GM19025 (cell line): ENCODE measurements at regions not wholly inside any gene's neighbourhood (a gene's known extent, or its start where the extent isn't known, plus 50 kb on each side); places are given as distances from the start of the nearest gene placed in this dataset.
"Not testable (repeated sequence)": the region's sequence is repeated elsewhere in the genome, so short reads cannot be mapped to it uniquely, and the experiment has no call there.

Experiments
- ATAC-seq: cut with Tn5 transposase; IDR thresholded peaks from one replicate; pipeline ENCODE4 v1.9.1; 2021; ENCODE audit warnings: mild to moderate bottlenecking, low read depth, moderate library complexity; ENCODE audit not compliant: unreplicated experiment

GRCh38 chr1:194078765-194079164 is 892.4 kb upstream of the B3GALT2 start:
- ATAC-seq = no peak

DNA sequence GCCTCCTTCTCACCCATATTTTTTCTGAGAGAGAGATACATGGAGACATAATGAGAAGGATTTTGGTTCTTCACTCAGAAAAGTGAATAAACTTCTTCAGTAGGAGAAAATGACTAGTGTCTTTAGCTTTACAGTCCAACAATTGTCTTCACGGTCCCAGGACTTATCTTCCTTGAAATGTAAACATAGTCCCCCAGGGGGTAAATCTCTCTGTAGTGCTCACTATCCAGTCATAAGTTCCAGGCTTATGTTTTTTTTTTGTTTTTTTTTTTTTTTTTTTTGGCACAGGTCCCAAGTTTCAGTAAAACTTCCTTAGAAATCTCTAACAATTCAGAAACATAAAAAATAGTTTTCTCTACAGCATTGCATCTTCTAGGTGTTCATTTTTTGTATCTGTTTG is 890.2 kb upstream of the B3GALT2 start:
- no peak for ATAC-seq

GRCh38 chr1:194073833-194074232 is 887.4 kb upstream of the B3GALT2 start:
- no peak for ATAC-seq

DNA sequence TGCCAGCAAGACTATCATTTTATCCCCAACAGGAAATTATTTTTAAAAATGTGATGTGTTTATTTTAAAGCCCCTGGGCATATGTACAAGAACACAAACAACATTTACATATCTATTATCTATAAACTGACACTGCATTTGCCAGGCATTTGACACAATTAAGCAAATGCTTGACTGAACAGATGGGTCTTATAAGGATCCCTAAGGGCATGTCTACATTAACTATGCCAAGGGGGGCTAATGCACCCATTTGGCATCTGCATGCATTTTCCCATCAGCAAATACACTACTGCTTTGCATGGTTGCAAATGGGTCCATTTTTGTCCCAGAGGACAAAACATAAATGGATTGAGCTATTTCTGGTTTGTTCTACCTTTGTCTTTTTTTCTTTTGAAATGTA is 884.8 kb upstream of the B3GALT2 start:
- no peak for ATAC-seq

DNA sequence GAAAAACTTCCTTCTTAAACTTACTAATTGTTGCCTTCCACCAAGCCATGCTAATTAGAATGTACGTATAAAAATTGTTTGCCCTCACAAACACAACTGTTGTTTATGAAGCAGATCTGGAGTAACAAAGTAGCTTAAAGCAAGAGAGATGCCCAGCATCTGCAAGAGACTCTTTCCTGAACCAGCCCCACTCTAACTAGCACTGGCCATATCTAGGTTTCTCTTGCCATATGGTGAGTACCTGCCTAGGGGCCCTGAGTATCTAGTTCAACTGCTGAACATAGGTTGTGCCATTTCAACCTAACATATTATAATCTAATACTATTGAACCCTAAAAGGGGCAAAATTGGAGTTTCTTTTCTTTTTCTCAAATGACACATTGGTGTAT is 883.4 kb upstream of the B3GALT2 start:
- no peak for ATAC-seq

- ATAC-seq = no peak
These were observed 882.9 kb upstream of the B3GALT2 start for GRCh38 chr1:194069168-194069830.

GRCh38 chr1:194068446-194069167 is 882.2 kb upstream of the B3GALT2 start:
- ATAC-seq = no peak

GRCh38 chr1:194067772-194068171 is 881.4 kb upstream of the B3GALT2 start:
- ATAC-seq = no peak

DNA sequence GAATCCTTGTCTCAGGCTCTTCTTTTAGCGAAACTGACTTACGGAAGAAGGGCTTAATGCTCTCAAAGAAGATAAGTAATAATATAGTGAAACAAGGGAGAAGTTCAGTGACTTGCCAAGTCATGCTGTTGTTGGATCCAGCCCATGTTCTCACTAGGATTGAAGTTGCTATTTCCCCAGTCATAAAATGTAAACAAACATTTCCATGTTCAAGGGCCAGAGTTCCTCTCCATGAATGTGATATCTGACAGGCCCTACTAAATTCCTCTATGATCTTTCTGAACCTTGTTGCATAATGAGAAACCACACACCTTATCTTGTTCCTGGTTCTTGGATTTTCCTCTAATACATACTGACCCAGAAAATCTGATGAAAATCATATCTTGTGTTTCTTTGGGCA is 876.5 kb upstream of the B3GALT2 start:
- ATAC-seq = no peak

- no peak for ATAC-seq
These were observed 876.1 kb upstream of the B3GALT2 start for GRCh38 chr1:194062526-194062925.

DNA sequence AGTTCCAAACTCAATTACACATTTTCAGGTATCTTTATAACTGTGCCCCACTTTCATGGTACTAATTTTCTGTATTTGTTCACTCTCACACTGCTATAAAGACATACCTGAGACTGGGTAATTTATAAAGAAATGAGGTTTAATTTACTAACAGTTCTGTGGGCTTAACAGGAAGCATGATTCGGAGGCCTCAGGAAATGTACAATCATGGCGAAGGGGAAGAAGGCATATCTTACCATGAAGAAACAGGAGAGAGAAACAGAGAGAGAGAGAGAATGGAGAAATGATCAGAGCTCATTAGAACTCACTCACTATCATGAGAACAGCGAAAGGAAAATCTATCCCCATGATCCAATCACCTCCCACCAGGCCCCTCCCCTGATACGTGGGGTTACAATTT is 874.1 kb upstream of the B3GALT2 start:
- ATAC-seq = no peak

DNA sequence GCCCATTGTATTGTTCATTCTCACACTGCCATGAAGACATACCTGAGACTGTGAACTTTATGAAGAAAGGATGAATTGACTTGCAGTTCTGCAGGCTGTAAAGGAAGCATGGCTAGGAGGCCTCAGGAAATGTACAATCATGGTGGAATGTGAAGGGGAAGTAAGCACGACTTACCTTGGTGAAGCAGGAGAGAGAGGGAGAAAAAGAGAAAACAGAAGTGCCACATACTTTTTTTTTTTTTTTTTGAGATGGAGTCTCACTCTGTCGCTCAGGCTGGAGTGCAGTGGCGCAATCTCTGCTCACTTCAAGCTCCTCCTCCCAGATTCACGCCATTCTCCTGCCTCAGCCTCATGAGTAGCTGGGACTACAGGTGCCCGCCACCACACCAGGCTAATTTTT is 871.9 kb upstream of the B3GALT2 start:
- ATAC-seq = not testable (repeated sequence)

- no peak for ATAC-seq
These were observed 869.8 kb upstream of the B3GALT2 start for GRCh38 chr1:194056169-194056568.

GRCh38 chr1:194055536-194055935 is 869.1 kb upstream of the B3GALT2 start:
- ATAC-seq = no peak

DNA sequence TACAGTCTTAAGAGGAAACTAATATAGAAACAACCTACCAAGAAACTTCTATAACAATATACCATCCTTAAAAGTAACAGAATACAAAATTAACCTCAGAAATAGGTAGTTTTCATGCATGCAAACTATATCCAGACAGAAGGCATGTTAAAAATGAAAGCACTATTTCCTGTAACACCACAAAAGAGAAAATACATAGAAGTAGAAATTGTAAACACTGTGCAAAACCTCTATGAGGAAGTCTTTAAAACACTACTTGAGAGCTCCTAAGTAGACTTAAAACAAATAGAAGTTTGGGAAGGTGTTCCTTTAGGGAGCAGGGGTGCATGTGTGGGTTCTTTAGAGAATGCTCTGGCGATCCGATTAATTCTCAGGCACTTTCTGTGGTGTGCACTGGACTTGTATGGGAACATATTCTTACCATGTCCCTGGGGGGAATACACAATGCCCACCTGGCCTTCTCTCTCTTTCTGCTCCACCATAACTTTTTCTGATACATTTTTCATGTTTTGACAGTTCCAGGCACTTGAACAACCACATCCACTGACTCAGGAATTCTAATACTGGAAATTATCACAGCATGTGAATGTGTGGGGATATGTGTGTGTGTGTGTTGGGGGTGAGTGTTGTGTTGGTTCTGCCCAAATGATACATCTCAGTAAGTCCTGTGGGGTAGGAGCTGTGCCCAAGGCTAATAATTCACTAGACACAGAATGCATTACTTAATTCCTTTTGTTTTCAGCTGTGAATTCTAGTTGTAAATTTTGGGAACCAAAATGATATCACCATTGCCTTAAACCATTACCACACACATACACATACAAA is 866.3 kb upstream of the B3GALT2 start:
- no peak for ATAC-seq

DNA sequence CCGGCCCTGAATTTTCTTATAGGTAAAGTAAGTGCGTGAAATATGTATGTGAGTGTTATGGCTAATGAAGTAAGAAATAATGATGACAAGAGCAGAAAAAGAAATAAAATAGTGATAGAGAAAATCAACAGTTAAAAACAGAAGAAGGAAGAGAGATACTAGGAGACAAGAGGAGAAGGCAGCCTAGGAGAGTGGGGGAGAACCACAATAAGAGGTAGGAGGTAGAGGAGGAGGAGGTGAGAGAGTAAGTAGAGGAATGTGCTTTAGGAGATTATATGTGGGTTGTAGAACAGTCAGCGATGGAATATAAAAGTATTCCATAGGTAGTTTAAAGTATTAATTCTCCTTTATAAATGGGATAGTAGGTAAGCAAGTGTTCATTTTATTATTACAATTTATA is 861.5 kb upstream of the B3GALT2 start:
- no peak for ATAC-seq

DNA sequence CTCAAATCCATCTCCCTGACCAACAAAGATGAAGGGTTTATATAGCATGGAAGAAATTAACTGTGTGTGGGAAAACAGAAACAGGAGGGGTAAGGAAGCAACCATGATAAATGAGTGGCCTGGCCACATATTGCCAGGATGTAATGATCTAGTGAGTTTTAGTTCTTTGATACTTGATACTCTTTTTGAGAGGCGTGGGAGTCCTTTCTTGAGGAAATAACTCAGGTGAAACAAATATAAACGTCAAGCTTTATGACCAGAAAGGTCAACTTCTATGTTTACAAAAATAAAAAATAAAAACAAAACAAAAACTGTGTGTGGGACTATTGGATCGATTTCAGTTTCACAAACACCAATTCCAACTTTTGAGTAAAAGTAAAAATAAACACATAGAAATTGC is 860.8 kb upstream of the B3GALT2 start:
- ATAC-seq = no peak

- ATAC-seq = no peak
These were observed 859.0 kb upstream of the B3GALT2 start for GRCh38 chr1:194045416-194045815.

GRCh38 chr1:194044892-194045291 is 858.5 kb upstream of the B3GALT2 start:
- ATAC-seq = no peak

GRCh38 chr1:194043984-194044755 is 857.8 kb upstream of the B3GALT2 start:
- ATAC-seq = no peak

GRCh38 chr1:194042736-194043135 is 856.3 kb upstream of the B3GALT2 start:
- ATAC-seq = no peak
